GM20000 (cell line): ENCODE measurements at regions not wholly inside any gene's neighbourhood (a gene's known extent, or its start where the extent isn't known, plus 50 kb on each side); places are given as distances from the start of the nearest gene placed in this dataset.

Source experiments
- DNase-seq: peaks from one replicate; pipeline ENCODE4 v3.0.0; 2012; ENCODE audit warnings: low spot score
- CTCF ChIP-seq: IDR thresholded peaks from 2 replicates; pipeline ENCODE4 v1.5.1; 2012; ENCODE audit warnings: mild to moderate bottlenecking, control low read depth; ENCODE audit errors: extremely low read depth, missing control alignments

- no peak for DNase-seq
Observed at GRCh38 chr2:238694922-238695321, 153.0 kb upstream of the TWIST2 start.

GRCh38 chr2:238695538-238695937 is 152.3 kb upstream of the TWIST2 start:
- TF ChIP-seq CTCF = no peak
- no peak for DNase-seq

More at GRCh38 chr2:238694922-238695321, 153.0 kb upstream of the TWIST2 start:
- no peak for TF ChIP-seq CTCF

DNA sequence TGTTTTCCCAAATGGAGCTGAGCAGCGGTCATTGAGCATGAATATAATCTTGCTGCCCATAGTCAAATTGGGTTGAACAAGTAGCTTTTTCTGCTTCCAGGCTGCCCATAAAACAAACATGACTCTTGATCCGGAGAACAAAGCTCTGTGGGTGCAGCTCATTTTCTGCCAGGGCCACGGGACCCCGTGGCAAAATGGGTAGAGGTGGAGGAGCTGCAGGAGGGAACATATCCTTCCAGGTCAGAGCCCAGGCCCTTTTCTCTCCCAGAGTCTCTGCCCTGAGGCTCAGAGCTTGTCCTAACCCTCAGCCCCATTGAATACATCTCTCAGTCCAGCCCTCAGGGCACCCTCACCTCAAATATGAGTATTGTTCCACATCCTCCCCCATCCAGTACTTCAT is 151.6 kb upstream of the TWIST2 start:
- no peak for DNase-seq
- no peak for TF ChIP-seq CTCF

DNA sequence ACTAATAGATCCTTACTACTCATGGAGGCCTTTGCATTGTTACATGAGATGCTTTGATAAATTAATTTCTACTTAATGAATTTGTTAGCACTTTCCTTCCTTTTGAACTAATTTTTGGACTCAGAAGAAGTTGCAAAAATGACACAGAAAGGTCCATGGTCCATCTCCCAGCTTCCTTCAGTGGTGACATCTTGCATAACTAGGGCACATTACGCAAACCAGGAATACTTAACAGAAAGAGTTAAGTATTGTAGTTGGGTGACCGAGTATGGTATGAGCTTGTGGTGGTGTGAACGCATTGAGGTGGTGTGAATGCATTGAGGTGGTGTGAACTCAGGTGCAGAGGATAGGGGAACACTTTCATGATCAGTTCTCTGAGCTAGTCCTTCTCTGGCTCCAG is 151.1 kb upstream of the TWIST2 start:
- no peak for DNase-seq
- no peak for TF ChIP-seq CTCF

GRCh38 chr2:238697193-238698071 is 150.5 kb upstream of the TWIST2 start:
- no peak for TF ChIP-seq CTCF
- DNase-seq = no peak

DNA sequence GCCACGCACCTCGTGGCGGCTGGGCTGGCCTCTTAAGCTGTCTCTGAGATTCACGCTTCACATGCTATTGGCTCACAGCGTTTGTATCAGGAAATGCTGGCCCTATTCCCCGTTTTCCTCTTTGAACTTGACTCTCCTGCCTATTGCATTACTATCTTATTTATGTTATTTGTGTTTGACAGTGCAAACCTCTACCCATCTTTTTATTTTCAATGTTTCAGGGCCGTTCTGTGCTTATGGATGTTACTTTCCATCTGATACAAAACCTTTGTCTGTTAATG is 149.9 kb upstream of the TWIST2 start:
- no peak for TF ChIP-seq CTCF
- DNase-seq = no peak

- no peak for TF ChIP-seq CTCF
- no peak for DNase-seq
Observed at GRCh38 chr2:238698451-238699306, 149.2 kb upstream of the TWIST2 start.
